Thoracic aorta (tissue), 2 donors: ENCODE measurements at regions not wholly inside any gene's neighbourhood (a gene's known extent, or its start where the extent isn't known, plus 50 kb on each side); places are given as distances from the start of the nearest gene placed in this dataset.

ENCODE experiments used
- ATAC-seq: fragments of 150-250 bp; one replicate; pipeline ENCODE4 v1.8.0; 2017; ENCODE audit warnings: low read depth; ENCODE audit not compliant: insufficient number of reproducible peaks, low FRiP score
- DNase-seq: peaks from one replicate; pipeline ENCODE4 v3.0.0-alpha.2; 2020; ENCODE audit warnings: low spot score
- H3K27ac ChIP-seq, 2 donors: fragments of 200-600 bp; sonication (generic); 1 replicate in 1 of 2; 2 replicates in 1 of 2; pipeline ENCODE4 v1.5.1; 2016; ENCODE audit warnings: mild to moderate bottlenecking in 2 of 2, moderate library complexity in 2 of 2
- H3K27me3 ChIP-seq: fragments of 200-600 bp; sonication (generic); replicated peaks from 2 replicates; pipeline ENCODE4 v1.6.0; 2016; ENCODE audit warnings: mild to moderate bottlenecking; ENCODE audit not compliant: insufficient read depth
- H3K36me3 ChIP-seq: fragments of 200-600 bp; sonication (generic); one replicate; pipeline ENCODE4 v1.5.1; 2016
- H3K4me1 ChIP-seq, 2 donors: fragments of 200-600 bp; sonication (generic); 1 replicate in 1 of 2; 2 replicates in 1 of 2; pipeline versions ENCODE4 v1.5.1 to v1.6.0; 2016; ENCODE audit warnings: low read depth in 2 of 2, mild to moderate bottlenecking in 1 of 2; ENCODE audit not compliant: control insufficient read depth in 1 of 2
- H3K4me3 ChIP-seq: fragments of 200-600 bp; sonication (generic); 2 replicates; pipeline ENCODE4 v1.5.1; 2016; ENCODE audit warnings: mild to moderate bottlenecking
- H3K9me3 ChIP-seq: fragments of 200-600 bp; sonication (generic); 2 replicates; pipeline ENCODE4 v1.5.1; 2016
- CTCF ChIP-seq: fragments of 200-600 bp; sonication (generic); IDR thresholded peaks from one replicate; pipeline ENCODE4 v1.5.1; 2019; ENCODE audit warnings: antibody characterized with exemption

GRCh38 chr1:187091666-187092065, 262.9 kb downstream of the PLA2G4A start:
- Histone ChIP-seq H3K36me3 (no peaks in the 10 kb centered on the region), H3K9me3 (no peaks in the 10 kb centered on the region), H3K4me1 (no peaks in the 10 kb centered on the region), H3K27me3 (no peaks in the 10 kb centered on the region), H3K27ac (no peak overlapping the region), H3K4me3 (no peak overlapping the region)
- DNase-seq (no peak), ATAC-seq (no peak)
- TF ChIP-seq CTCF, result no peak

GRCh38 chr1:187092104-187092503, 263.4 kb downstream of the PLA2G4A start:
- no peak for ATAC-seq
- no peaks in the 10 kb centered on the region for H3K27me3 ChIP-seq
- no peak overlapping the region for H3K4me3 ChIP-seq
- H3K27ac ChIP-seq, result no peak overlapping the region
- no peaks in the 10 kb centered on the region for H3K4me1 ChIP-seq
- DNase-seq, result no peak
- no peak for TF ChIP-seq CTCF
- no peaks in the 10 kb centered on the region for H3K9me3 ChIP-seq
- no peaks in the 10 kb centered on the region for H3K36me3 ChIP-seq

- Histone ChIP-seq H3K4me3 (no peak overlapping the region), H3K36me3 (no peaks in the 10 kb centered on the region), H3K27me3 (no peaks in the 10 kb centered on the region), H3K4me1 (no peaks in the 10 kb centered on the region), H3K27ac (no peak overlapping the region), H3K9me3 (no peaks in the 10 kb centered on the region)
- DNase-seq (no peak), ATAC-seq (no peak)
- TF ChIP-seq CTCF, result no peak
These were observed 267.9 kb downstream of the PLA2G4A start for GRCh38 chr1:187096689-187097088.

- TF ChIP-seq CTCF, result no peak
- Histone ChIP-seq H3K27ac (no peak overlapping the region), H3K9me3 (no peaks in the 10 kb centered on the region), H3K4me3 (no peak overlapping the region), H3K36me3 (no peaks in the 10 kb centered on the region), H3K27me3 (no peaks in the 10 kb centered on the region), H3K4me1 (no peaks in the 10 kb centered on the region)
- DNase-seq (no peak), ATAC-seq (no peak)
These were observed 281.6 kb downstream of the PLA2G4A start for GRCh38 chr1:187110351-187110750.

GRCh38 chr1:187114792-187115191, 286.0 kb downstream of the PLA2G4A start:
- Histone ChIP-seq H3K4me3 (no peak overlapping the region), H3K36me3 (no peaks in the 10 kb centered on the region), H3K4me1 (no peaks in the 10 kb centered on the region), H3K27ac (no peak overlapping the region), H3K9me3 (no peaks in the 10 kb centered on the region), H3K27me3 (no peaks in the 10 kb centered on the region)
- DNase-seq (no peak), ATAC-seq (no peak)
- TF ChIP-seq CTCF, result no peak
